HEK293T (cell line): ENCODE measurements at regions not wholly inside any gene's neighbourhood (a gene's known extent, or its start where the extent isn't known, plus 50 kb on each side); places are given as distances from the start of the nearest gene placed in this dataset.

Experiments used
- ARNT ChIP-seq: fragments of 450-650 bp; IDR thresholded peaks from 2 replicates; pipeline ENCODE4 v1.6.1; 2017; ENCODE audit warnings: mild to moderate bottlenecking
- BHLHE40 ChIP-seq: fragments of 450-650 bp; IDR thresholded peaks from 2 replicates; pipeline ENCODE4 v1.6.1; 2016; ENCODE audit warnings: mild to moderate bottlenecking, moderate library complexity, borderline replicate concordance
- CTBP1 ChIP-seq: fragments of 450-650 bp; IDR thresholded peaks from 2 replicates; pipeline ENCODE4 v1.6.1; 2016; ENCODE audit warnings: borderline replicate concordance
- FOXA1 ChIP-seq: fragments of 450-650 bp; IDR thresholded peaks from 2 replicates; pipeline ENCODE4 v1.6.1; 2016; ENCODE audit warnings: mild to moderate bottlenecking
- FOXK2 ChIP-seq: fragments of 450-650 bp; IDR thresholded peaks from 2 replicates; pipeline ENCODE4 v1.6.1; 2016; ENCODE audit warnings: mild to moderate bottlenecking
- FOXM1 ChIP-seq: fragments of 450-650 bp; IDR thresholded peaks from 2 replicates; pipeline ENCODE4 v1.6.1; 2017; ENCODE audit warnings: mild to moderate bottlenecking, borderline replicate concordance
- NFRKB ChIP-seq: fragments of 450-650 bp; IDR thresholded peaks from 2 replicates; pipeline ENCODE4 v1.6.1; 2016; ENCODE audit warnings: mild to moderate bottlenecking, moderate library complexity
- SP1 ChIP-seq: fragments of 450-650 bp; IDR thresholded peaks from 2 replicates; pipeline ENCODE4 v1.6.1; 2017
- SUZ12 ChIP-seq: fragments of 450-650 bp; IDR thresholded peaks from 2 replicates; pipeline ENCODE4 v1.6.1; 2016; ENCODE audit warnings: mild to moderate bottlenecking
- ZNF384 ChIP-seq: fragments of 450-650 bp; IDR thresholded peaks from 2 replicates; pipeline ENCODE4 v1.6.1; 2016
- TF ChIP-seq, protein P1 (sequence below): fragments of 450-650 bp; IDR thresholded peaks from 2 replicates; pipeline ENCODE4 v1.6.1; 2016

DNA sequence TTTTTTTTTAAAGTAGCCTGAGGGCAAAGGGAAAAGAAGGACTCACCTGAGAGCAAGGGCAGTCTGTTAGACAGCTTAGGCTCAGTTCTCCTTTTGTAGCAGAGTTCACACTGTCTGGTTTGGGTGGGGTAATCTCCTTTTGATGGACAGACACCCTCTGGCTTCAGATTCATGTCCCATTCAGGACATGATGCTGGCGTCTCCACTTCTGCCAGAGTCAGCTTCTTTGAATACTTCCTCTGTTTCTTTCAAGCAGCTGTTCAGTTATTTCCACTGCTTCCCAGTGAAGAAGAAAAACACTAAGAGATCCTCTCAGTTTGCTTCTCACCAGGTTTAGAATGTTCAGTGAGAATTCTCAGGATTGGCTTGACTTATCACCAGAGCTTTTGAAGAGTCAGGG lies 79.0 kb upstream of the HSD17B12 start:
- TF ChIP-seq ARNT (no peak), SUZ12 (no peak), SP1 (no peak), CTBP1 (no peak), NFRKB (no peak), BHLHE40 (no peak), FOXM1 (no peak), ZNF384 (no peak), FOXK2 (no peak), FOXA1 (no peak)
- TF ChIP-seq, protein P1, sequence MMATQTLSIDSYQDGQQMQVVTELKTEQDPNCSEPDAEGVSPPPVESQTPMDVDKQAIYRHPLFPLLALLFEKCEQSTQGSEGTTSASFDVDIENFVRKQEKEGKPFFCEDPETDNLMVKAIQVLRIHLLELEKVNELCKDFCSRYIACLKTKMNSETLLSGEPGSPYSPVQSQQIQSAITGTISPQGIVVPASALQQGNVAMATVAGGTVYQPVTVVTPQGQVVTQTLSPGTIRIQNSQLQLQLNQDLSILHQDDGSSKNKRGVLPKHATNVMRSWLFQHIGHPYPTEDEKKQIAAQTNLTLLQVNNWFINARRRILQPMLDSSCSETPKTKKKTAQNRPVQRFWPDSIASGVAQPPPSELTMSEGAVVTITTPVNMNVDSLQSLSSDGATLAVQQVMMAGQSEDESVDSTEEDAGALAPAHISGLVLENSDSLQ = no peak
